ENCODE measurements at regions not wholly inside any gene's neighbourhood (a gene's known extent, or its start where the extent isn't known, plus 50 kb on each side); places are given as distances from the start of the nearest gene placed in this dataset.
"Not testable (repeated sequence)": the region's sequence is repeated elsewhere in the genome, so short reads cannot be mapped to it uniquely, and the experiment has no call there.

DNA sequence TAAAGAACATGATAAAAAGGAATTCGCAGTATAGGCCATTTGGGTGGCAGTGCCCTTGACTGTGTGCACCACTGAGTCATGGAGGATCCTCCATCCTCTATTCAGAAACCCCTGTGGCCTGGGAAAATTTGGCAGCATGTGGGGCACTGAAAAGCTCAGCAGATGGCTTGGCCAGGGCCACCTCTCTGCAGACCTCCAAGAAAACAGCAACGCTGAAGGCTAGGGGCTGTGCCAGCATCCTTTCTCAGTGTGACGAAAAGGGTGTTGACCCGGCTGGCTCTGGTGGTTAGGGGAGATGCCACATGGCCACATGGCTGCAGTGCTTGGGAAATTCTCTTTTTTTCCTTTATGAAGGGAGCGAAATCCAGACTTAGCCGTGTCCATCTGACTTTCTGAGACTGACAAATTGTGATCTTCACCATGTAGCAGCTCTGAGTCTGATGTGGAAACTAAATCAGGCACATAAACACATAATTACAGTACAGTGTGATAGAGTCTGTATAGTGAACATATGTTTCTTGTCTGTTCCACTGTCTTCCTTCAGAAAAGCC, 178.0 kb downstream of the KCTD12 start:
- DNase-seq = peak; percentile 68

DNA sequence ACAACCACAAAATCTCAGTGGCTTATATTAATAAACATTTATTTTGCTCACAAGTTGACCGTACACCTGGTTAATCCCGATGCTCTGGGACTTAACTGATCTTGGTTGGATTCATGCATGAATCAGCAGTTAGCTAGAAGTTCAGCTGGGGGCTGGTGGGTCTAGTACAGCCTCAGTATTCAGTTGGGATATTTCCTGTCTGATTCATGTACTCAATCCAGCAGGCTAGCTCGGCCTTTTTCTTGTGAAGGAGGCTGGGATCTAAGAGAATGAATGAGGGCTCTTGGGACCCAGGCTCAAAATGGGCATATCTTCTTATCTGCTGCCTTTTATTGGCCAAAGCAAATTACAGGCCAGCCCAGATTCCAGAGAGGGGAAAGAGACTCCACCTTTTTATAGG, 178.8 kb downstream of the KCTD12 start:
- DNase-seq = no peak

DNA sequence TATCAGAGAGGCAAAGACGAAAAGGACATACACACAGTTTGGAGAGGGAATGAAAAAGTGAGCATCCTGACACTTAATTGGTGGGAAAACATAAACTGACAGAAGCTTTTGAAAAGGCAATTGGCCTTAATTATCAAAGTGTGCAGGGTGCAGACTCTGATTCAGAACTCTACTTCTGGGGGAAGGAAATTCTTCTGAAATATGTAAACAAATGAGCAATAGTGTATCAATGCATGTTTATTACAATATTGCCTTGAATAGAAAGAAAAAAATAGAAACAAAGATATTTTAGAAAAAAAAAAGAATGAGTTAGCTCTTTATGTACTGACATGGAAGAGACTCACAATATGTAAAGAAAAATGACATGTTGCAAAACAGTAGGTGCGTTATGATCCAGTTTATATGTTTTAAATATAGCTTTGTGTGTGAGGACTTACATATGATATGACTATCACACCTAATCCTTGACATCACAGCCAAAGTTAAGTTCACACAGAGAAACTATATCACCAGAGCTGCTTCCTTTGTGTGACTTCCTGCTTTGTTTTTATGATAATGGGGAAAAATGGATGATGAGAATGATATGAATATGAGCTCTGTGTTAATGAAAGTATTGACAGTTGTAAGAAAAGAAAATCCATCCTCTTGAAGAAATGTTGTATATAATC, 182.4 kb downstream of the KCTD12 start:
- DNase-seq = no peak

DNA sequence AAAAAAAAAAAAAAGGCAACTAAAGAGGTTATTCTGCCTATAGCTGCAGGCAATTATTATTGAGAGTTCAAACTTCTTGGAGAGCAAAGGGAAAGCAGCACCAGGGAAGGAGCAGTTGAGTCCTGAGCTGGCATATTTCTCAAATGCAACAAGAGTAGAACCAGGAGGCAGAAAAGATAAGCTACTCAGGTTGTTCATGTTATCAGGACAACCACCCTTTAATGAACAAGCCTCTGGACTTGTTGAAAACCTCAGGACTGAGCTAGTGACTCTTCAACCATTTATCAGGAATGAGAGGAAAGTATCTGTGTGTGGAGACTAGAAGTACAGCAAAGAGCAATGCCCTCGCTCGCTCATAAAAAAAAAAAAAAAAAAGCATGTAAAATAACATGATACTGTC, 183.0 kb downstream of the KCTD12 start:
- DNase-seq = no peak

DNA sequence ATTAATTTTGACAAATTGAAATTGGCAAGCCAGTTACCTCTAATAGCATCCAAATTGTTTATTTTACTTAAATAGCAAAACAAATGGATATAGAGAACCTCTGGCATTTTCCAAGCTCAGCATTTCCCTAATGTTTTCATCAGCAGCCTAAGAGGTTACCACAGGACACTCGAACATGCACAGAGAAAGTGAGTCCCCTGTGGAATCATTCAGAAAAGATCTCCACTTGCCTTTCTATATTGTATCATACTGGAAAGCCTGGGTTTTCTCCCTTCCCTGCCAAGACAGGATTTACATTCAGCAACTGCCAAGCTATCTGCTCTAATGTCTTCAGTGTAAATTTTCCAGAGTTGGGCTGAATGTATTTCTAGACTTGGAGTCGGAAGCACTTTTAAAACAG, 188.9 kb downstream of the KCTD12 start:
- no peak for DNase-seq

DNA sequence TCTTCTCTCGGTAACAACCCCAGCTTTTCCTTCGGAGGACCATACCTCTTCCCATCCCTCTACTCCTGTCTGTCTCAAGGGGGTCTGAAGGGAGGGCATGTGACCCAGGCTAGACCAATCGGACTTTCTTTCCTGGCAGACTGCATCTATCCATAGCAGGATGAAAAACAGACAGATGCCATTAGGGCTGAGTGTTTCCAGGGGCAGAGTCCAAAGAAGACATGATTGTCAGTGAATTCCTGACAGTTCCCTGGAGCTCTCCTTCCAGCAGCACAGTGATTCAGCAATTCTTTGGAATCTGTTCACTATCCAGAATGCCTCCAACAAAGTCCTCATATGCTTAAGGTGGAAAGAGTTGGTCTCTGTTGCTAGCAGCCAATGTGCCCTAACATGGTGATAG, 189.8 kb downstream of the KCTD12 start:
- DNase-seq = no peak

DNA sequence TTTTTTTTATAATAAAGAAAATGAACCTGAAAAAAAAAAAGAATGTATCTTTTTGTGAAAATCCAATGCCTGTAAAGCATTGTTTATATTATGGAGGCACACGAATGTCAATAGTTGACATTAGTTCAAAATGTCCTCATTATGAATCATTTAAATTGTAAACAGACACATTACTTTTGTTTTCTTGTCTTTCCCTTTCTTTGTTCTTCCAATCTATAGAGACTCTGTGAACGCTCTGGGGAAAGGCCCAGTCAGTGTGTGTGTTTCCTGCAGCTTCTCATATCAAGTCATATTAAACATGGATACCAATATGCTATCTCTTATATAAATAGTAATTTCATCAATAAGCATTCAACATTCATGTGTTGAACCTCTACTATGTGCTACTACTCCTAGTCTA, 193.1 kb downstream of the KCTD12 start:
- DNase-seq = no peak

DNA sequence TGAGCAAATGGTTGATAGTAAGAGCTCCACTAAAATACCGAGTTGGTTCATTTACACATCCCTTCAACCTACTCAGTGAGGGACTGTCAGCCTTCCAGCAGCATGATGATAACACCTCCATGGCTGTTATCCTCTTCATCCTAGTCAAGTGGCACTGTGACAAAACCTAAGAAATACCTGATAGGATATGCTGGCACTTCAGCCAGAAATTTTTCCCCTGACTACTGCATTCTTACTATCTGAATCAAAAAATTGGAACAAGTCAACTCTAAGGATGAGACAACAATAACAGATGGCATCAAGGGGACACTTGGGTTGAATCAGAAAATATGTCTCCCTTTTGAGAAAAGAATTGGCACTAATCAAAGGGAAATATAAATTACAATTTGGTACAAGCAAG, 193.9 kb downstream of the KCTD12 start:
- no peak for DNase-seq

DNA sequence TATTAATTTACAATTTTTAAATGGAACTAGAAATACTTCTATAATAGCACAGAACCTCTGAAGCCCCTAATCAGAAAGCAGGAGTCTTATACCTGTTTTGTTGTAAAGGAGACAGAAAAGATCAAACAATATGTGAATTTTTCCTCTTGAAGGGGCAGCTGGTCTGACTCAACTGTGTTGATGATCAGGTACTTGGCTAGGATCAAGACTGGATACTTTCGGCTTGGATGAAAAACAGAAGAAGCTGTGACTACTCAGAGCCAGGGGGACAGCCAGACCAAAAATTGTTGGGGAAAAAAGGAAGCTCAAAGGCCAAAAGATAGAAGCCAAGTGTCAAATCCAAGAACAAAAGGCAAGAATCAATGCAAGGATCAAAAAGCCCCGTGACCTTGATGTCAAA, 195.6 kb downstream of the KCTD12 start:
- DNase-seq = no peak

DNA sequence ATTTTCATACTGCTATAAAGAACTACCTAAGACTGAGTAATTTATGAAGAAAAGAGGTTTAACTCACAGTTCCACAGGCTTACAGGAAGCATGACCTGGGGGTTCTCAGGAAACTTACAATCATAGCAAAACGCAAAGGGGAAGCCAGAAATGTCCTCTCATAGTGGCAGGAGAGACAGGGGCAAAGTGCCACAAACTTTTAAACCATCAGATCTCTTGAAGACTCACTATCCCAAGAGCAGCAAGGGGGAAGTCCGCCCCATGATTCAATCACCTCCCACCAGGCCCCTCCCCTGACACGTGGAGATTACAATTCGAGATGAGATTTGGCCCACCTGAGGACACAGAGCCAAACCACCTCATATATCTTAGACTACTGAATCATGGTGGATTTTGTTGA, 198.7 kb downstream of the KCTD12 start:
- DNase-seq = no peak

DNA sequence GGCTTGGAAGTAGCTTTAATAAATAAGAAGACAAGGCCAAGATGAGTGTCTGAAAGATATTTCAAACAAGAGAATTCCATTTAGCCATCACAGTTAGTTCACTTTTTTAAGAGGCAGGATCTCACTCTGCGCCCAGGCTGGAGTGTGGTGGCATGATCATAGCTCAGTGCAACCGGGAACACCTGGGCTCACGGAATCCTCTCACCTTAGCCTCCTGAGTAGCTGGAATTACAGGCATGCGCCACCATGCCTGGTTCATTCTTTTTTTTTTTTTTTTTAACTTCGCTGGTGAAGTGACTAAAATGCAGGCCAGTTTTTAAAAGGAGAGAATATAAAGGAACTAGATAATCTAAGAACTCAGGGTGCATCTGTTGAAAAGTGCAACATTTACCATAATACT, 200.3 kb downstream of the KCTD12 start:
- no peak for DNase-seq

DNA sequence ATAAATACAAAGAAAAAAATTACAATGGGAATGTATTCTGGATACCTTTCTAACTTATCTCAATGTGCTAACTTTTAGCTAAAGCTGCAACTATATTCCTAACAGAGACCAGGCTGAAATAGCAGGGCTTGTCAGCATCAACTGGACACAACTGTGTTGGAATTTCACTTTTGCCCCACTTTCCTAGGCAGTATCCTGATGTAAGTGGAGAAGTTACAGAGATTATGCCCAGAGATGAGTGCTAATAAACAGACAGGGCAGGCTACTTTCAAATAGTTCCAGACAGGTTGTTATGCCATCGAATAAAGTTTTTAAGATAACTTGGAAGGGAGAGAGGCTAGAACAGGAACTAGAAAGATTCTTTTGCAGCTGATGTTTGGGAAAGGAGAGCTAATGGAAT, 201.9 kb downstream of the KCTD12 start:
- no peak for DNase-seq

DNA sequence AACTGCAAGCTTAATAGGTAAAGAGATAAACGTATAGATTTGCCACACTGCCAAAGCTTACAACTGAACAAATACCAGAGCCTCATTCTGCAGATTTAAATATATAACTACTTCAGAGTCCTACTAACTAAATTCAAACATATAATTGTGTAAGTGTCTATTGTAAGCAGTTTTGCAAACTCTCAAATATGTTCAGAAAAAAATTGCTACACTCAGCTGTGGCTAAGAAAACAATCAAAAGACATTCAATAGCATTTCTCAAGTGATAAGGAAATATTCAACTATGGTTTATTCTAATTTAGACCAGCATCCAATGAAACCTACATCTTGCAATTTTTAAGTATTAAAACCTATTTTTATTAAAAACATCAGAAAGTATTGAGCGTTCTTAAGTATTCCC, 202.4 kb downstream of the KCTD12 start:
- no peak for DNase-seq

DNA sequence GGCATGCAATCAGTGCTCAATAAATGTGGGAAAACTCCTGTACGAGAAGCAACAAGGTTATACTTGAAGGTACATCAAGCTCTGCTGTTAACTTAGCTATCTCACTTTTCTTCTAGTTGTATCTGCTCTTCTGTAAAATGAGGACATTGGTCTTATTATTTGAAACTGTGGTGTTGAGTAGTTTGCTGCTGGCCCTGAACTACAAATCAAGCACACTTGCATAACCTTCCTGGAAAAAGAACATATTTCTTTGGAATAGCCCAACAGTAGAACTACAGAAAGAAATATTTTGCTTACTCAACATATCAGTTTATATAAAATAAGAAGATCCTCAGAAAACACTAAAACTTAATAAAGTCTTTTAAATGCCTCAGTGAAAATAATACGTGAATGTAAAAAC, 203.0 kb downstream of the KCTD12 start:
- no peak for DNase-seq

DNA sequence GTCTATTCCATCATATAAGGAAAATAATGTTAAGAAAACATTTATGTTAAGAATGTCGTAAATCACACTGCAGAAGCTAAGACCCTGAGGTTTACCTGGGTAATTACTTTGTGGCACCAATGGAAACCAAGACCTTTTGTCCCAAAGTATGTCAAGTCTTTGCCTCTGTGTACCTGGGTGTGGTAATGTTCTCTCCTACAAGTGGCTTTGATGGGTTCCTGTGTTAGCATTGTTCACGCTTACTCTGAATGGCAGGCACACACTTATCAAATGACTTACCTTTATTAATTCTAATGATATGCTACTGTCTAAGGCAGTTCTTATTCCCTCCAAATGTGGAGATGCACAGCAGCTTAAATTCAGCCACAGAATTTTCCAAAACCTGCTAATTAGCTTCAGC, 206.1 kb downstream of the KCTD12 start:
- DNase-seq = no peak

DNA sequence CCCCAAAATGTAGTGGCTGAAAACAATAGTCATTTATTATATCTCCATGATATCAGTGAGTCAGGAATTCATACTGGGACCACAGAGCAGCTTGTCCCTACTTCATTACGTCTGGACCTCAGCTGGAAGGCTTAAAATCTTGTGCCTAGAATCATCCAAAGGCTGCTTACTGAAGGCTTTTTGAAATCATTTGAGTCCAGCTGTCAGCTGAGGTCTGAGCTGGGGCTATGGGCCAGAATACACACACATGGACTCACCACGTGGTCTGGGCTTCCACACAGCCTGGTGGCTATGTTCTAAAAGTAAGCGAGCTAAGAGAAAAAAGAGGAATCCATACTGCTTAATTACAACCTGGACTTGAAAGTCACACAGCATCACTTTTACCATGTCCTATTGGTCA, 209.2 kb downstream of the KCTD12 start:
- DNase-seq = peak; percentile 79

DNA sequence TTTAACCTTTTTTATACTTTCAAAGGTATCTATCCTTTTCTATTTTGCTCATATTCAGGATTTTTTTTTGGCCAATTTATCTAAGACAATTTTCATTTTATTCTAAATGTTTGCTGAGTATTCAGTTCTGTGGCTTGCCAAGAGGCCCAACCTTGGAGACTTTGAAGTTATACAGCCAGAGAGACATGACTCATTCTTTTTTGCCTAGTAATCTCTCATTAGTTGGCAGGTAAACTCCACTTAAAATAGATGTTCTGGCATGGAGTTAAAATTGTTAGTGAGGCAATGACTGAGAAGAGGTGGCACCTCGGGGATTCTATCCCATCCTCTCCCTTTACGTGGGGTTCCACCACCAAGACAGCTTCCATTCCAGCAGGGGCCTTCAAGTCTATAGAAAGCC, 213.8 kb downstream of the KCTD12 start:
- DNase-seq = no peak

DNA sequence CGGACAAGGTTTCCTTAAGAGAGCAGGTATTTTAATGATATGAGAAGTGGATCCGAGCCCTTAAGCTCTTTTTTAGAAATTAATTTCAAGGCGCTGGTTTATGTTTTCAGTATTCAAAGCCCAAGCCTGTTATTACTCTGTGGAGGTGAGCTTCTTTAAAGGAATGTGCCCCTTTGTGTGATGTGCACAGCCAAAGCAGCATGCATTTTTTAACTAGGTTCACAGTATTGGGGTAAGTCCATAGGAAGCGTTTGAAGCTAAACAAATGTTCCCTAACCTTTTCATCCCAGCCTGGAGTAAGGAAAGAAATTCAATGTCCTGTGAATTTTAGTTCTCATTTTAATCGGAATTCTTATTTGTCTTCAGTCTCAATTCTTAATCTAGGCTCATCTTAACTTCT, 217.5 kb downstream of the KCTD12 start:
- DNase-seq = no peak

DNA sequence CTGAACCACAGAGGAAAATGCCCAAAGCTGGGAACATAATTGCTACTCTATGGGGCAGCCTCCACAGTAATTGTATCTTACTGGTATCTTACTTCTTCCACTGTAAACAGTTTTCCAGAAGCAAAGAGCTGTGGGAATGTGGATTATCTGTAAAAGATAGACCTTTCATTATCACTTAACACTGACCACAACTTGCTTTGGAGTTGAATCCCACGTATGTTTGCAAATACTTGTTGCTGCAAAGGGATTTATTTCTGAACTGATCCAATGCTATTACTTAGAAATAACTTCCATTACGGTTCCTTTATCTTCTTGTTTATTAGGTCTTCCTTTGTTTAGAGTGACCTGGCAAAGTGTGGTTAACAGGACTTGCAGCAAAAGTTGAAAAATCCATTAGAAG, 218.1 kb downstream of the KCTD12 start:
- no peak for DNase-seq

DNA sequence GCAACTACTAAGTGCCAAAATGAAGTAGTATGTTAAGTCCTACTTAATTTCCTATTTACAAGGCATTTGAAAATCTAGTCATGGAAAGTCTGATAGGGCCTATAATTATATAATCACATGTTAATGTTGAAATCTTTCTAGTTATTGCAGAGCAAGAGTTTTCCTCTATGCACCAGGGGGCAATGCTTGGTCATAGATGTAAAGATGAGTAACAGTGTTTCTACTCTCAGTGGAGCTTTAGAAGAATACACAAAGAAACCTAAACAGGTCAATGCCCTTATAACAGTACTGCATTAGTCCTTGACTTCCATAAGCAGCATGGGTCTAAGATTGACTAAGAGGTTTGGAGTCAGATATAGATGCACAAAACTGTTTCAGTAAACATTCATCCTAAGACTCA, 218.7 kb downstream of the KCTD12 start:
- peak; percentile 25 for DNase-seq

DNA sequence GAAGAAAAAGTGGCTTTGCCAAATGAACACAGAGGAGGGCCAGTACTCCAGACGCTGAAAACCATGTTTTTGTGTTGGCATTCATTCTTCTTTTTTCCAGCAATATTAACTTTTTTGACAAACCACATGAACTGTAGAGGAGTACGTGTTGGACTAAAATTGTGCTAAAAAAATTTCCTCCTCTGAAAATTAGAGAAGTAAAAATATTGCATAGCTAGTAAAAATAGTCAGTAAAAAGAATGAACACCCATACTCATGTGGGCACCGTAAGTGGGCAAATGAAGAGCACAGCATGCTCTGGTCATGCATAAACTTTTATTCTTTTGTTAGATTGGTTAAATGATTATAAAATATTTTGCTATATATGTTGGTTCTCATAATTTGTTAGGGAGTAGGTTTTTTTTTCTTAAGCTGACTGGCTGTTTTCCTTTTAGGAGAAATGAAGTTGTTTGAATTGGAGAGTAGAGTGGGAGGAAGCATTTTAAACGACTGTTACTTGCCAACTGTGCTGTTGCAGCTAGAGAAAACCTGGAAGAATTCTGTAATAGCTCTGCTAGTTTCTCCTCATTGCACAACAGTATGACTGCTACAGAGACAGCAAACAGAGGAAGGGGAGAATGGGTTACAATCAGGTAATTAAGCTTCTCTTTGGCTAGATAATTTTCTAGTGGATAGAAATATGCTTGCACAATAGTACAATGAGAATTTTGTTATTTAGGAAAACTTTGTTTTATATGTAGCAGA, 222.4 kb downstream of the KCTD12 start:
- DNase-seq = no peak

DNA sequence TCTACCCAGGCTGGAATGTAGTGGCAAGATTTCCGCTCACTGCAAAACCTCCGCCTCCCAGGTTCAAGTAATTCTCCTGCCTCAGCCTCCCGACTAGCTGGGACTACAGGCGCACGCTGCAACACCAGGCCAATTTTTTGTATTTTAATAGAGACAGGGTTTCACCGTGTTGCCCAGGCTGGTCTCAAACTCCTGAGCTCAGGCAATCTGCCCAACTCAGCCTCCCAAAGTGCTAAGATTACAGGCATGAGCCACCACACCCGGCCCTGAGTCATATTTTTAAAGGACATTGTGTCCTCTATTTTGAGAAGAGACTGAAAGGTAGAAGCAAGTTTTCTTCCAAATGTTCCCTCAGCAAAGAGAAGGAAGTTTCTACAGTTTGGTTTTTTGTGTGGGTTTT, 227.1 kb downstream of the KCTD12 start:
- not testable (repeated sequence) for DNase-seq

DNA sequence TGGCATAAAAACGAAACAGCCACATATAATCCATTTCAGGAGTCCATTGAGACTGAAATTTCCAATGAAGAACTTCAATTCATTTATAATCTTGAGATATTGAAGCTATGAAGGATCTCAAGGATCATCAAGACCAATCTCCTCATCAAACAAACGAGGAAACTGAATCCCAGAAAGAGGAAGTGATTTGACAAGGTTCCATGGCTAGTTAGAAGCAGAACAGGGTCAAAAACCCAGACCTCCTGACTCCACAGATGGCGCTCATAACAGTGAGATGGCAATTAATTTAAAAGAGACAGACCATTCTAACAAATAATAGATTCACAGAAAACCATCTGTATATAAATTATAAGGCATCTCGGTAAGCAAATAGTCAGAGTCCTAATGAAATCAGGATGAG, 229.7 kb downstream of the KCTD12 start:
- DNase-seq = no peak

DNA sequence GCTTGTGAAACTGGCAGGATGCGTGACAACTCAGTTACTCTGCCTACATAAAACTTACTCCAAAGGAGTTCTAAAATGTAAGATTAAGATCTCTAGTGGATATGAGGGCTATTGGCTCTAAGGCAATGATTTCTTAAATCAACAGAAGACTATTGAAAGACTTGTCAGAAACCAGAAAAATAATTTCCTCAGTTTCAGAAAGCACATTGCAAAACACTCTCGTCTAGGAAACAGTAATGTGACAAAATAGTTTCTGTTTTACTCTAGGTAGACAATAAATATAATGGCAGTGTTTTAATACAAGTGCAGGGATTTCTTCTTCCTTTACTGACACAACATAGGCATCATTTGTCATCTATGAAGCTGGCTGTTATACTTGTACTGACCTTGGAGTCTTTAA, 230.1 kb downstream of the KCTD12 start:
- no peak for DNase-seq

DNA sequence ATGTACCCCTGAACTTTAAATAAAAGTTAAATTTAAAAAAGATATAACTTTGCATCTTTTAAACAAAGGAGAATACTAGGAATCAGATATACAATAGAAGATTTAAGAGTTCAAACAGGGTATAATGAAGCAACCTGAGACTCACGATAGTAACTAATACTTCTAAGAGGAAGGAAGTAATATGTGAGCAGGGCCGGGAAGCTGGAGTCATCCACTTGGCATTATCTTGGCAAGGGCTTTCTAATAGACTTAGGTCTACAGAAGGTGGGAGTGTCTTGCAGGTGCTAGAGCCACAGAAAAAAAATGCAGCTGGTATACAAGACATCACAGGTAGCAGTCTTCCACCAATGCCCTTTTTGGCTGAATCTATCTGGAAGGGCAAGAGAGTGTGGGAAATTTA, 231.9 kb downstream of the KCTD12 start:
- no peak for DNase-seq
